HG03135 (cell line): ENCODE measurements at regions not wholly inside any gene's neighbourhood (a gene's known extent, or its start where the extent isn't known, plus 50 kb on each side); places are given as distances from the start of the nearest gene placed in this dataset.
"Not testable (repeated sequence)": the region's sequence is repeated elsewhere in the genome, so short reads cannot be mapped to it uniquely, and the experiment has no call there.

Source experiments
- ATAC-seq: cut with Tn5 transposase; IDR thresholded peaks from one replicate; pipeline ENCODE4 v1.9.1; 2021; ENCODE audit warnings: mild to moderate bottlenecking, moderate library complexity; ENCODE audit not compliant: unreplicated experiment

- no peak for ATAC-seq
These were observed 262.3 kb upstream of the MSX2 start for GRCh38 chr5:174462129-174462528.

GRCh38 chr5:174464504-174465165, 259.7 kb upstream of the MSX2 start:
- ATAC-seq: no peak

GRCh38 chr5:174471528-174471927, 252.9 kb upstream of the MSX2 start:
- not testable (repeated sequence) for ATAC-seq

- ATAC-seq: no peak
These were observed 251.4 kb upstream of the MSX2 start for GRCh38 chr5:174472956-174473355.

GRCh38 chr5:174476001-174476400, 248.4 kb upstream of the MSX2 start:
- not testable (repeated sequence) for ATAC-seq

- no peak for ATAC-seq
These were observed 245.1 kb upstream of the MSX2 start for GRCh38 chr5:174479325-174479724.

GRCh38 chr5:174481737-174482136, 242.6 kb upstream of the MSX2 start:
- no peak for ATAC-seq

GRCh38 chr5:174482607-174483024, 241.8 kb upstream of the MSX2 start:
- no peak for ATAC-seq

GRCh38 chr5:174483411-174483810, 241.0 kb upstream of the MSX2 start:
- ATAC-seq: no peak

GRCh38 chr5:174489215-174489614, 235.2 kb upstream of the MSX2 start:
- ATAC-seq: no peak

GRCh38 chr5:174489920-174490597, 234.3 kb upstream of the MSX2 start:
- ATAC-seq: no peak

GRCh38 chr5:174490728-174491127, 233.7 kb upstream of the MSX2 start:
- ATAC-seq: no peak

- no peak for ATAC-seq
These were observed 233.1 kb upstream of the MSX2 start for GRCh38 chr5:174491265-174491664.

- ATAC-seq: no peak
These were observed 232.5 kb upstream of the MSX2 start for GRCh38 chr5:174491761-174492350.

GRCh38 chr5:174493530-174493929, 230.9 kb upstream of the MSX2 start:
- no peak for ATAC-seq

- not testable (repeated sequence) for ATAC-seq
These were observed 226.4 kb upstream of the MSX2 start for GRCh38 chr5:174497939-174498338.

- ATAC-seq: not testable (repeated sequence)
These were observed 225.8 kb upstream of the MSX2 start for GRCh38 chr5:174498575-174498974.

- ATAC-seq: no peak
These were observed 223.7 kb upstream of the MSX2 start for GRCh38 chr5:174500636-174501035.

GRCh38 chr5:174501461-174502069, 222.8 kb upstream of the MSX2 start:
- ATAC-seq: no peak

GRCh38 chr5:174503086-174503460, 221.3 kb upstream of the MSX2 start:
- no peak for ATAC-seq

- ATAC-seq: no peak
These were observed 220.7 kb upstream of the MSX2 start for GRCh38 chr5:174503461-174504265.
